ENCODE measurements at regions not wholly inside any gene's neighbourhood (a gene's known extent, or its start where the extent isn't known, plus 50 kb on each side); places are given as distances from the start of the nearest gene placed in this dataset.

- no peak for DNase-seq (ENCODE audit: extremely low spot score)
- ChIA-PET CTCF (no interaction called here), POLR2A (no interaction called here)
- TF ChIP-seq NFRKB (IDR thresholded peaks at IDR 0.05) (no peak), ZNF384 (IDR thresholded peaks at IDR 0.05) (no peak), SP1 (IDR thresholded peaks at IDR 0.05) (no peak), L3MBTL2 (conservative IDR thresholded peaks at IDR 0.05) (no peak), FOXA1 (IDR thresholded peaks at IDR 0.05) (no peak), TARDBP (IDR thresholded peaks at IDR 0.05) (no peak), ELF4 (IDR thresholded peaks at IDR 0.05) (no peak), ARNT (IDR thresholded peaks at IDR 0.05) (no peak)
Measured at GRCh38 chr4:167383291-167383690, 149.0 kb upstream of the SPOCK3 start.

- no peak for DNase-seq (ENCODE audit: extremely low spot score)
- POLR2A ChIA-PET = no interaction called here
- TF ChIP-seq SP1 (IDR thresholded peaks at IDR 0.05) (no peak), HDGF (IDR thresholded peaks at IDR 0.05; ENCODE audit: borderline replicate concordance) (no peak), FOXM1 (IDR thresholded peaks at IDR 0.05; ENCODE audit: borderline replicate concordance) (no peak), CTBP1 (IDR thresholded peaks at IDR 0.05; ENCODE audit: borderline replicate concordance) (no peak), PKNOX1 (IDR thresholded peaks at IDR 0.05) (no peak), FOXA1 (IDR thresholded peaks at IDR 0.05) (no peak), NFRKB (IDR thresholded peaks at IDR 0.05) (no peak), ELF4 (IDR thresholded peaks at IDR 0.05) (no peak), SUZ12 (IDR thresholded peaks at IDR 0.05) (no peak), ZNF384 (IDR thresholded peaks at IDR 0.05) (no peak), LEF1 (IDR thresholded peaks at IDR 0.05; ENCODE audit: borderline replicate concordance) (no peak), ARNT (IDR thresholded peaks at IDR 0.05) (no peak), L3MBTL2 (conservative IDR thresholded peaks at IDR 0.05) (no peak), FOXK2 (IDR thresholded peaks at IDR 0.05) (no peak), TARDBP (IDR thresholded peaks at IDR 0.05) (no peak), BHLHE40 (IDR thresholded peaks at IDR 0.05; ENCODE audit: borderline replicate concordance) (no peak)
- CTCF ChIA-PET = no interaction called here
Measured at GRCh38 chr4:167397586-167397985, 163.3 kb upstream of the SPOCK3 start.

- TF ChIP-seq FOXK2 (IDR thresholded peaks at IDR 0.05) = no peak
- TF ChIP-seq SP1 (IDR thresholded peaks at IDR 0.05) = no peak
- no peak for TF ChIP-seq L3MBTL2 (conservative IDR thresholded peaks at IDR 0.05)
- no peak for TF ChIP-seq TARDBP (IDR thresholded peaks at IDR 0.05)
- no peak for TF ChIP-seq FOXM1 (IDR thresholded peaks at IDR 0.05; ENCODE audit: borderline replicate concordance)
- no peak for TF ChIP-seq BHLHE40 (IDR thresholded peaks at IDR 0.05; ENCODE audit: borderline replicate concordance)
- no peak for TF ChIP-seq ZNF384 (IDR thresholded peaks at IDR 0.05)
- no peak for TF ChIP-seq LEF1 (IDR thresholded peaks at IDR 0.05; ENCODE audit: borderline replicate concordance)
- ChIA-PET CTCF (no interaction called here), POLR2A (no interaction called here)
- DNase-seq (ENCODE audit: extremely low spot score) = no peak
Measured at GRCh38 chr4:167399201-167399600, 164.9 kb upstream of the SPOCK3 start.

- DNase-seq (ENCODE audit: extremely low spot score) = no peak
- CTCF ChIA-PET = no interaction called here
- POLR2A ChIA-PET = no interaction called here
- TF ChIP-seq LEF1 (IDR thresholded peaks at IDR 0.05; ENCODE audit: borderline replicate concordance) (no peak), FOXA1 (IDR thresholded peaks at IDR 0.05) (no peak), ZNF384 (IDR thresholded peaks at IDR 0.05) (no peak), TARDBP (IDR thresholded peaks at IDR 0.05) (no peak), SUZ12 (IDR thresholded peaks at IDR 0.05) (no peak), ARNT (IDR thresholded peaks at IDR 0.05) (no peak), PKNOX1 (IDR thresholded peaks at IDR 0.05) (no peak), HDGF (IDR thresholded peaks at IDR 0.05; ENCODE audit: borderline replicate concordance) (no peak)
Measured at GRCh38 chr4:167406181-167406580, 171.9 kb upstream of the SPOCK3 start.

GRCh38 chr4:167415461-167415860 is 181.2 kb upstream of the SPOCK3 start:
- ChIA-PET CTCF (no interaction called here), POLR2A (no interaction called here)
- DNase-seq (ENCODE audit: extremely low spot score) = no peak
- TF ChIP-seq LEF1 (IDR thresholded peaks at IDR 0.05; ENCODE audit: borderline replicate concordance) = no peak
- TF ChIP-seq FOXA1 (IDR thresholded peaks at IDR 0.05) = no peak
- TF ChIP-seq FOXK2 (IDR thresholded peaks at IDR 0.05) = no peak
- no peak for TF ChIP-seq SUZ12 (IDR thresholded peaks at IDR 0.05)
- no peak for TF ChIP-seq L3MBTL2 (conservative IDR thresholded peaks at IDR 0.05)
- TF ChIP-seq PKNOX1 (IDR thresholded peaks at IDR 0.05) = no peak
- TF ChIP-seq ZNF384 (IDR thresholded peaks at IDR 0.05) = no peak
- no peak for TF ChIP-seq HDGF (IDR thresholded peaks at IDR 0.05; ENCODE audit: borderline replicate concordance)
- no peak for TF ChIP-seq TARDBP (IDR thresholded peaks at IDR 0.05)
- TF ChIP-seq CTBP1 (IDR thresholded peaks at IDR 0.05; ENCODE audit: borderline replicate concordance) = no peak
- TF ChIP-seq NFRKB (IDR thresholded peaks at IDR 0.05) = no peak
- TF ChIP-seq FOXM1 (IDR thresholded peaks at IDR 0.05; ENCODE audit: borderline replicate concordance) = no peak
- no peak for TF ChIP-seq ARNT (IDR thresholded peaks at IDR 0.05)
- TF ChIP-seq BHLHE40 (IDR thresholded peaks at IDR 0.05; ENCODE audit: borderline replicate concordance) = no peak
- TF ChIP-seq SP1 (IDR thresholded peaks at IDR 0.05) = no peak
- TF ChIP-seq ELF4 (IDR thresholded peaks at IDR 0.05) = no peak

GRCh38 chr4:167419468-167420140 is 185.3 kb upstream of the SPOCK3 start:
- TF ChIP-seq NFRKB (IDR thresholded peaks at IDR 0.05) (no peak), SUZ12 (IDR thresholded peaks at IDR 0.05) (no peak), FOXK2 (IDR thresholded peaks at IDR 0.05) (no peak), FOXM1 (IDR thresholded peaks at IDR 0.05; ENCODE audit: borderline replicate concordance) (no peak), HDGF (IDR thresholded peaks at IDR 0.05; ENCODE audit: borderline replicate concordance) (no peak)
- CTCF ChIA-PET = interaction anchor here (0.7 kb wide), 1 partner anchor 203 kb away, joined by 3 read pairs; no protein-coding TSS in a partner anchor
- POLR2A ChIA-PET = no interaction called here
- DNase-seq (ENCODE audit: extremely low spot score) = no peak
